Type B pancreatic cell (in vitro differentiated cells): ENCODE measurements at regions not wholly inside any gene's neighbourhood (a gene's known extent, or its start where the extent isn't known, plus 50 kb on each side); places are given as distances from the start of the nearest gene placed in this dataset.

ENCODE experiments used
- DNase-seq: peaks from one replicate; pipeline ENCODE4 v3.0.0; 2021; ENCODE audit warnings: mixed read lengths; ENCODE audit not compliant: unreplicated experiment; ENCODE audit errors: extremely low spot score
- H3K27ac Mint-ChIP-seq: 2 replicates; pipeline ENCODE4 v1.8.0; 2021; ENCODE audit warnings: mild to moderate bottlenecking, mixed read lengths
- H3K27me3 Mint-ChIP-seq: 2 replicates; pipeline ENCODE4 v1.8.0; 2021; ENCODE audit warnings: mixed read lengths
- H3K36me3 Mint-ChIP-seq: 2 replicates; pipeline ENCODE4 v1.8.0; 2021; ENCODE audit warnings: mixed read lengths
- H3K4me1 Mint-ChIP-seq: one replicate; pipeline ENCODE4 v1.8.0; 2021; ENCODE audit warnings: mixed read lengths; ENCODE audit not compliant: unreplicated experiment
- H3K4me3 Mint-ChIP-seq: 2 replicates; pipeline ENCODE4 v1.8.0; 2021; ENCODE audit warnings: mild to moderate bottlenecking, mixed read lengths
- H3K9me3 Mint-ChIP-seq: 2 replicates; pipeline ENCODE4 v1.8.0; 2021; ENCODE audit warnings: mixed read lengths
- CTCF ChIP-seq: fragments of 200-600 bp; sonication (generic); conservative IDR thresholded peaks from 2 replicates; pipeline ENCODE4 v1.5.0; 2021; ENCODE audit warnings: antibody characterized with exemption, mild to moderate bottlenecking

GRCh38 chr7:18228686-18229085, 201.0 kb upstream of the PRPS1L1 start:
- Mint-ChIP-seq H3K4me1 (no peaks in the 10 kb centered on the region), H3K36me3 (no peaks in the 10 kb centered on the region), H3K4me3 (no peak overlapping the region), H3K9me3 (no peaks in the 10 kb centered on the region), H3K27ac (no peak overlapping the region), H3K27me3 (peaks cover 44% of the 10 kb centered on the region)
- no peak for TF ChIP-seq CTCF
- DNase-seq, result no peak

- no peak for DNase-seq
- Mint-ChIP-seq H3K4me3 (no peak overlapping the region), H3K36me3 (no peaks in the 10 kb centered on the region), H3K4me1 (no peaks in the 10 kb centered on the region), H3K9me3 (no peaks in the 10 kb centered on the region), H3K27me3 (peaks cover 42% of the 10 kb centered on the region), H3K27ac (no peak overlapping the region)
- TF ChIP-seq CTCF, result no peak
Measured at GRCh38 chr7:18230271-18230670, 202.6 kb upstream of the PRPS1L1 start.

- Mint-ChIP-seq H3K4me3 (no peak overlapping the region), H3K4me1 (no peaks in the 10 kb centered on the region), H3K36me3 (no peaks in the 10 kb centered on the region), H3K9me3 (no peaks in the 10 kb centered on the region), H3K27ac (no peak overlapping the region), H3K27me3 (peaks cover 31% of the 10 kb centered on the region)
- TF ChIP-seq CTCF, result no peak
- DNase-seq, result no peak
Measured at GRCh38 chr7:18231854-18232253, 204.2 kb upstream of the PRPS1L1 start.

- H3K27ac Mint-ChIP-seq, result no peak overlapping the region
- no peak for TF ChIP-seq CTCF
- no peak overlapping the region for H3K4me3 Mint-ChIP-seq
- peaks cover 26% of the 10 kb centered on the region for H3K27me3 Mint-ChIP-seq
- no peaks in the 10 kb centered on the region for H3K36me3 Mint-ChIP-seq
- H3K4me1 Mint-ChIP-seq, result no peaks in the 10 kb centered on the region
- no peak for DNase-seq
- no peaks in the 10 kb centered on the region for H3K9me3 Mint-ChIP-seq
Measured at GRCh38 chr7:18234519-18234918, 206.9 kb upstream of the PRPS1L1 start.

- no peak for TF ChIP-seq CTCF
- no peak overlapping the region for H3K27ac Mint-ChIP-seq
Measured at GRCh38 chr7:18235819-18236218, 208.2 kb upstream of the PRPS1L1 start.

GRCh38 chr7:18239212-18239611, 211.6 kb upstream of the PRPS1L1 start:
- DNase-seq, result no peak
- no peaks in the 10 kb centered on the region for H3K9me3 Mint-ChIP-seq
- H3K4me1 Mint-ChIP-seq, result no peaks in the 10 kb centered on the region
- TF ChIP-seq CTCF, result no peak
- no peak overlapping the region for H3K4me3 Mint-ChIP-seq
- no peaks in the 10 kb centered on the region for H3K36me3 Mint-ChIP-seq
- peaks cover 10% of the 10 kb centered on the region for H3K27me3 Mint-ChIP-seq
- H3K27ac Mint-ChIP-seq, result no peak overlapping the region

More at GRCh38 chr7:18235819-18236218, 208.2 kb upstream of the PRPS1L1 start:
- no peak for DNase-seq
- H3K9me3 Mint-ChIP-seq, result no peaks in the 10 kb centered on the region
- H3K36me3 Mint-ChIP-seq, result no peaks in the 10 kb centered on the region
- H3K4me3 Mint-ChIP-seq, result no peak overlapping the region
- H3K4me1 Mint-ChIP-seq, result no peaks in the 10 kb centered on the region
- H3K27me3 Mint-ChIP-seq, result peaks cover 21% of the 10 kb centered on the region
